ENCODE measurements at regions not wholly inside any gene's neighbourhood (a gene's known extent, or its start where the extent isn't known, plus 50 kb on each side); places are given as distances from the start of the nearest gene placed in this dataset.
"Not testable (repeated sequence)": the region's sequence is repeated elsewhere in the genome, so short reads cannot be mapped to it uniquely, and the experiment has no call there.

GRCh38 chr2:91520972-91521535, 2829.6 kb downstream of the RPIA start:
- not testable (repeated sequence) for TF ChIP-seq CTCF, POLR2A (IDR thresholded peaks at IDR 0.05)
